ENCODE measurements at regions not wholly inside any gene's neighbourhood (a gene's known extent, or its start where the extent isn't known, plus 50 kb on each side); places are given as distances from the start of the nearest gene placed in this dataset.

- no peak for DNase-seq (ENCODE audit: low read depth)
Observed at GRCh38 chr2:64854773-64855237, 134.4 kb upstream of the SLC1A4 start.

- no peak for DNase-seq (ENCODE audit: low read depth)
Observed at GRCh38 chr2:64857581-64858471, 131.4 kb upstream of the SLC1A4 start.

GRCh38 chr2:64858541-64859311 is 130.5 kb upstream of the SLC1A4 start:
- DNase-seq (ENCODE audit: low read depth): no peak

GRCh38 chr2:64859312-64860212 is 129.6 kb upstream of the SLC1A4 start:
- DNase-seq (ENCODE audit: low read depth): no peak

- DNase-seq (ENCODE audit: low read depth): no peak
Observed at GRCh38 chr2:64860276-64860885, 128.8 kb upstream of the SLC1A4 start.

- DNase-seq (ENCODE audit: low read depth): no peak
Observed at GRCh38 chr2:64860936-64861335, 128.3 kb upstream of the SLC1A4 start.

- DNase-seq (ENCODE audit: low read depth): no peak
Observed at GRCh38 chr2:64861452-64862397, 127.5 kb upstream of the SLC1A4 start.

GRCh38 chr2:64862623-64863022 is 126.6 kb upstream of the SLC1A4 start:
- DNase-seq (ENCODE audit: low read depth): no peak

GRCh38 chr2:64863097-64863820 is 125.9 kb upstream of the SLC1A4 start:
- DNase-seq (ENCODE audit: low read depth): no peak

- peak; percentile 39 for DNase-seq (ENCODE audit: low read depth)
Observed at GRCh38 chr2:64865073-64865830, 123.9 kb upstream of the SLC1A4 start.

GRCh38 chr2:64865831-64866345 is 123.3 kb upstream of the SLC1A4 start:
- DNase-seq (ENCODE audit: low read depth): no peak

- no peak for DNase-seq (ENCODE audit: low read depth)
Observed at GRCh38 chr2:64866797-64867196, 122.4 kb upstream of the SLC1A4 start.

- no peak for DNase-seq (ENCODE audit: low read depth)
Observed at GRCh38 chr2:64867253-64867996, 121.8 kb upstream of the SLC1A4 start.

GRCh38 chr2:64869126-64869525 is 120.1 kb upstream of the SLC1A4 start:
- DNase-seq (ENCODE audit: low read depth): no peak

GRCh38 chr2:64873472-64873924 is 115.7 kb upstream of the SLC1A4 start:
- peak; percentile 73 for DNase-seq (ENCODE audit: low read depth)

- no peak for DNase-seq (ENCODE audit: low read depth)
Observed at GRCh38 chr2:64874593-64874992, 114.6 kb upstream of the SLC1A4 start.

- DNase-seq (ENCODE audit: low read depth): no peak
Observed at GRCh38 chr2:64875368-64875767, 113.8 kb upstream of the SLC1A4 start.

GRCh38 chr2:64876137-64876647 is 113.0 kb upstream of the SLC1A4 start:
- DNase-seq (ENCODE audit: low read depth): no peak

All from stimulated activated CD8-positive, alpha-beta memory T cell treated with anti-CD3 and anti-CD28 coated beads, Interleukin-4, amount 100 ng/mL, for 24 hours (primary cell).